GM12878 (cell line): ENCODE measurements at regions not wholly inside any gene's neighbourhood (a gene's known extent, or its start where the extent isn't known, plus 50 kb on each side); places are given as distances from the start of the nearest gene placed in this dataset.

Source experiments
- ATAC-seq: fragments of 200-7000 bp; cut with Tn5 transposase; 3 replicates; pipeline ENCODE4 v1.9.1; 2020; ENCODE audit warnings: mild to moderate bottlenecking, moderate library complexity
- BruUV-seq: library from RNA; stranded (reverse); fragments of 400-500 nt; replicated peaks from 2 replicates; lab custom pipeline; 2021; lab: Mats Ljungman, UMichigan
- CTCF ChIA-PET: fragments of 300-600 bp; sonication (Branson Sonifier 250); formaldehyde crosslinking; extraction: SDS; loops from one replicate; lab custom pipeline; 2021; ENCODE audit warnings: inconsistent platforms; lab: Yijun Ruan, JAX
- POLR2A ChIA-PET: fragments of 350-600 bp; formaldehyde crosslinking; extraction: SDS; loops from one replicate; lab custom pipeline; 2021; ENCODE audit warnings: inconsistent platforms; lab: Charles Lee
- RAD21 ChIA-PET: fragments of 300-600 bp; sonication (Branson Sonifier 250); formaldehyde crosslinking; loops from one replicate; lab custom pipeline; 2023; ENCODE audit warnings: antibody characterized with exemption; ENCODE audit not compliant: unreplicated experiment; lab: Charles Lee
- SMC1A ChIA-PET: fragments of 300-600 bp; sonication (Branson Sonifier 250); formaldehyde crosslinking; loops from one replicate; lab custom pipeline; 2023; ENCODE audit not compliant: unreplicated experiment, uncharacterized antibody; lab: Charles Lee
- DNase-seq: peaks from one replicate; pipeline ENCODE4 v3.0.0-alpha.2; 2011; ENCODE audit warnings: low read depth, low spot score
- FAIRE-seq: peaks from 3 replicates; lab custom pipeline; 2011; peaks lifted over from hg19 to GRCh38; lab: Jason Lieb, UNC
- H2AFZ ChIP-seq: 2 replicates; pipeline ENCODE4 v1.6.0; 2011; ENCODE audit warnings: low read depth, low read length, control low read depth; ENCODE audit not compliant: control insufficient read depth
- H3K27ac ChIP-seq: 2 replicates; pipeline ENCODE4 v1.5.1; 2011; ENCODE audit warnings: control low read depth; ENCODE audit not compliant: control insufficient read depth, insufficient read depth
- H3K27me3 ChIP-seq, 2 experiments: replicated peaks in 1 of 2; 2 replicates each; pipeline versions ENCODE4 v1.6.0 to v1.6.1; 2011; ENCODE audit warnings: low read length in 1 of 2; ENCODE audit not compliant: control insufficient read depth in 2 of 2, insufficient read depth in 2 of 2
- H3K36me3 ChIP-seq, 2 experiments: 2 replicates each; pipeline ENCODE4 v1.5.1; 2011; ENCODE audit warnings: low read length in 1 of 2; ENCODE audit not compliant: control insufficient read depth in 2 of 2, insufficient read depth in 2 of 2
- H3K4me1 ChIP-seq: 2 replicates; pipeline ENCODE4 v1.6.1; 2011; ENCODE audit warnings: mild to moderate bottlenecking, low read length, moderate library complexity, mixed read lengths; ENCODE audit not compliant: control insufficient read depth, insufficient read depth
- H3K4me2 ChIP-seq: 2 replicates; pipeline ENCODE4 v1.6.0; 2011; ENCODE audit warnings: control low read depth; ENCODE audit not compliant: control insufficient read depth, insufficient read depth
- H3K4me3 ChIP-seq: fragments of 200-600 bp; sonication (generic); 2 replicates; pipeline ENCODE4 v1.5.1; 2016
- H3K79me2 ChIP-seq: 2 replicates; pipeline ENCODE4 v1.6.0; 2011; ENCODE audit warnings: low read length; ENCODE audit not compliant: control insufficient read depth, insufficient read depth
- H3K9ac ChIP-seq: 2 replicates; pipeline ENCODE4 v1.8.0; 2011; ENCODE audit warnings: low read length, control low read depth, mixed read lengths; ENCODE audit not compliant: control insufficient read depth, insufficient read depth
- H3K9me3 ChIP-seq: replicated peaks from 3 replicates; pipeline ENCODE4 v1.5.1; 2011; ENCODE audit warnings: mild to moderate bottlenecking, low read length; ENCODE audit not compliant: control insufficient read depth, insufficient read depth
- H4K20me1 ChIP-seq: 2 replicates; pipeline ENCODE4 v1.6.0; 2011; ENCODE audit not compliant: control insufficient read depth, insufficient read depth
- CHD1 ChIP-seq: IDR thresholded peaks from 2 replicates; pipeline ENCODE4 v1.6.1; 2012; ENCODE audit warnings: low read depth, low read length, improper control_type of control experiment
- IRF5 ChIP-seq: fragments of 450-650 bp; IDR thresholded peaks from 2 replicates; pipeline ENCODE4 v1.6.1; 2017; ENCODE audit warnings: borderline replicate concordance
- MYC ChIP-seq: IDR thresholded peaks from 2 replicates; pipeline ENCODE4 v1.6.1; 2011; ENCODE audit warnings: mild to moderate bottlenecking, low read length, moderate library complexity, inconsistent platforms; ENCODE audit not compliant: insufficient read depth, insufficient replicate concordance, insufficient read length, severe bottlenecking
- NFXL1 ChIP-seq: fragments of 450-650 bp; IDR thresholded peaks from 2 replicates; pipeline ENCODE4 v1.6.1; 2017; ENCODE audit warnings: antibody characterized with exemption, mild to moderate bottlenecking, borderline replicate concordance
- NR2C2 ChIP-seq: IDR thresholded peaks from 2 replicates; pipeline ENCODE4 v1.6.1; 2011; ENCODE audit warnings: borderline replicate concordance, low read depth; ENCODE audit not compliant: control insufficient read depth, insufficient read length
- POLR2A ChIP-seq: IDR thresholded peaks from 2 replicates; pipeline ENCODE4 v1.6.1; 2011; ENCODE audit warnings: low read depth, mild to moderate bottlenecking, low read length
- RAD21 ChIP-seq: IDR thresholded peaks from 2 replicates; pipeline ENCODE4 v1.6.1; 2011; ENCODE audit warnings: mild to moderate bottlenecking, low read depth, low read length, moderate library complexity; ENCODE audit not compliant: insufficient read depth
- RELA ChIP-seq: fragments of 450-650 bp; IDR thresholded peaks from 2 replicates; pipeline ENCODE4 v1.8.0; 2014; ENCODE audit warnings: borderline replicate concordance; ENCODE audit not compliant: partially characterized antibody
- REST ChIP-seq: IDR thresholded peaks from 2 replicates; pipeline ENCODE4 v1.6.1; 2012; ENCODE audit warnings: mild to moderate bottlenecking, low read depth, low read length
- ZZZ3 ChIP-seq: IDR thresholded peaks from 2 replicates; pipeline ENCODE4 v1.6.1; 2011; ENCODE audit warnings: low read depth; ENCODE audit not compliant: control insufficient read depth, insufficient read length
- WGBS: methylation state at CpG from one replicate; pipeline ENCODE4 v1.1.6; 2016; ENCODE audit warnings: low lambda C conversion rate; ENCODE audit not compliant: insufficient replicate concordance, insufficient coverage; ENCODE audit errors: missing lambda C conversion rate; 5-methylcytosine and 5-hydroxymethylcytosine counted together
- in situ Hi-C: fragments of 300-500 bp; cut with MboI; formaldehyde crosslinking; loops from 9 replicates; pipeline ENCODE4 v1.14.3; 2018; ENCODE audit warnings: mixed read lengths
- intact Hi-C: fragments of 100-400 bp; cut with micrococcal nuclease; formaldehyde crosslinking; loops from one replicate; pipeline ENCODE4 v1.14.2; 2022; ENCODE audit not compliant: unreplicated experiment
- TF ChIP-seq, protein P1 (sequence below): IDR thresholded peaks from 2 replicates; pipeline ENCODE4 v1.6.1; 2011; ENCODE audit warnings: low read depth, low read length, improper control_type of control experiment, borderline replicate concordance

- Histone ChIP-seq H3K9ac (no peak overlapping the region), H3K9me3 (no peaks in the 10 kb centered on the region), H3K36me3 (no peaks in the 10 kb centered on the region), H2AFZ (no peak overlapping the region), H3K27me3 (no peaks in the 10 kb centered on the region), H3K4me1 (no peaks in the 10 kb centered on the region), H3K4me3 (no peak overlapping the region), H4K20me1 (no peaks in the 10 kb centered on the region), H3K4me2 (no peak overlapping the region), H3K79me2 (no peaks in the 10 kb centered on the region), H3K27ac (no peak overlapping the region)
- CTCF ChIA-PET: no interaction called here
- in situ Hi-C loops: no loop called here
- no TSS peak for BruUV-seq
- TF ChIP-seq CHD1 (no peak), NFXL1 (no peak), MYC (no peak)
- TF ChIP-seq, protein P1, sequence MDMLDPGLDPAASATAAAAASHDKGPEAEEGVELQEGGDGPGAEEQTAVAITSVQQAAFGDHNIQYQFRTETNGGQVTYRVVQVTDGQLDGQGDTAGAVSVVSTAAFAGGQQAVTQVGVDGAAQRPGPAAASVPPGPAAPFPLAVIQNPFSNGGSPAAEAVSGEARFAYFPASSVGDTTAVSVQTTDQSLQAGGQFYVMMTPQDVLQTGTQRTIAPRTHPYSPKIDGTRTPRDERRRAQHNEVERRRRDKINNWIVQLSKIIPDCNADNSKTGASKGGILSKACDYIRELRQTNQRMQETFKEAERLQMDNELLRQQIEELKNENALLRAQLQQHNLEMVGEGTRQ: no peak
- intact Hi-C loops: no loop called here
- POLR2A ChIA-PET: no interaction called here
- no peak for ATAC-seq
- FAIRE-seq: no peak
- SMC1A ChIA-PET: no interaction called here
- DNase-seq: no peak
- RAD21 ChIA-PET: no interaction called here
Measured at GRCh38 chr13:87130423-87130822, 540.7 kb upstream of the SLITRK5 start.

DNA sequence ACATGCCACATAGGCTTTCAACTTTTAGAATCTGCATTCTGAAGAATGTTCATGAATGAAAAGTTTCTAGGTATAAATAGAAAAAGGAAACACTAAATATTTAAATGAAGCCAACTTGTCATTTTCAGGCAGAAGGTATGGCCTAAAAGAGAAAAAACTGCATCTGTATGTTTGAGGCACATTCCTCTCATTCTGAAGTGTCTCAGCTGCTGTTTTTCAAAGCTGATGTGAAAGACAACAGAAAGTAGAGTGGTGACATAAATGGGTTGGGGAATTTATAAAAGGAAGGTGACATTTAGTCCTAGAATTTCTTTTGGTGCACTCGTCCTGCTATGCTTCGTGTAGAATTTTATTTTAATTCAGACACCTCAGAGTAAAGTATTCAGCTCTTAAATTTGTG, 539.6 kb upstream of the SLITRK5 start:
- SMC1A ChIA-PET: no interaction called here
- Histone ChIP-seq H3K36me3 (no peaks in the 10 kb centered on the region), H3K4me3 (no peak overlapping the region), H3K4me1 (no peaks in the 10 kb centered on the region), H3K9me3 (no peaks in the 10 kb centered on the region), H4K20me1 (no peaks in the 10 kb centered on the region), H3K27me3 (no peaks in the 10 kb centered on the region), H3K27ac (no peak overlapping the region), H3K79me2 (no peaks in the 10 kb centered on the region), H3K4me2 (no peak overlapping the region), H3K9ac (no peak overlapping the region), H2AFZ (no peak overlapping the region)
- DNase-seq (no peak), FAIRE-seq (no peak), ATAC-seq (no peak)
- RAD21 ChIA-PET: no interaction called here
- WGBS: 0% methylated on average over 2 of the region's 2 CpGs
- intact Hi-C loops: no loop called here
- POLR2A ChIA-PET: no interaction called here
- in situ Hi-C loops: no loop called here
- CTCF ChIA-PET: no interaction called here
- BruUV-seq: no TSS peak
- TF ChIP-seq RAD21 (no peak), RELA (no peak), REST (no peak), IRF5 (no peak), NR2C2 (no peak), ZZZ3 (no peak), POLR2A (no peak)
